Thoracic aorta (tissue), 2 donors: ENCODE measurements at regions not wholly inside any gene's neighbourhood (a gene's known extent, or its start where the extent isn't known, plus 50 kb on each side); places are given as distances from the start of the nearest gene placed in this dataset.

Source experiments
- ATAC-seq: fragments of 150-250 bp; one replicate; pipeline ENCODE4 v1.8.0; 2017; ENCODE audit warnings: low read depth; ENCODE audit not compliant: insufficient number of reproducible peaks, low FRiP score
- DNase-seq: peaks from one replicate; pipeline ENCODE4 v3.0.0-alpha.2; 2020; ENCODE audit warnings: low spot score
- H3K27ac ChIP-seq, 2 donors: fragments of 200-600 bp; sonication (generic); 1 replicate in 1 of 2; 2 replicates in 1 of 2; pipeline ENCODE4 v1.5.1; 2016; ENCODE audit warnings: mild to moderate bottlenecking in 2 of 2, moderate library complexity in 2 of 2
- H3K27me3 ChIP-seq: fragments of 200-600 bp; sonication (generic); replicated peaks from 2 replicates; pipeline ENCODE4 v1.6.0; 2016; ENCODE audit warnings: mild to moderate bottlenecking; ENCODE audit not compliant: insufficient read depth
- H3K36me3 ChIP-seq: fragments of 200-600 bp; sonication (generic); one replicate; pipeline ENCODE4 v1.5.1; 2016
- H3K4me1 ChIP-seq, 2 donors: fragments of 200-600 bp; sonication (generic); 1 replicate in 1 of 2; 2 replicates in 1 of 2; pipeline versions ENCODE4 v1.5.1 to v1.6.0; 2016; ENCODE audit warnings: low read depth in 2 of 2, mild to moderate bottlenecking in 1 of 2; ENCODE audit not compliant: control insufficient read depth in 1 of 2
- H3K4me3 ChIP-seq: fragments of 200-600 bp; sonication (generic); 2 replicates; pipeline ENCODE4 v1.5.1; 2016; ENCODE audit warnings: mild to moderate bottlenecking
- H3K9me3 ChIP-seq: fragments of 200-600 bp; sonication (generic); 2 replicates; pipeline ENCODE4 v1.5.1; 2016
- TF ChIP-seq, protein P1 (sequence below): fragments of 200-600 bp; sonication (generic); IDR thresholded peaks from one replicate; pipeline ENCODE4 v1.5.1; 2019; ENCODE audit warnings: antibody characterized with exemption

DNA sequence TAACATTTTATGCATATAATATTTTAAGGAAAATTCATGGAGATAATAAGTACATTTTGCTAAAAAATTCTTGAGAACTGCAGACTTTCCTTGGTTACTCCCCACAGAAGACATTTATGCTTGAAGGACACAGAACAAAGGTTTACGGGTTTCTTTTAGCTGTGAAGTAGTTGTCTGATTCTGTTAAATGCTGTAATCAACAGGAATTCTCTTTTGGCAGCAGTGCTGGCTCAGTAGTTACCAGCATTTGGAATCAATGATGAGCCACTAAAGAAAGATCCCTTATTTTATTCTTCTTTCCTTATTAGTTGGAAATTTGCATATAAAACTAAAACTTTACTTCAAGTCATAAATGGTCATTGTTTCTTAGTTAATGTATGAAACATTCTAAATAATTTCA is 199.3 kb upstream of the FAT4 start:
- Histone ChIP-seq H3K36me3 (no peaks in the 10 kb centered on the region), H3K4me1 (no peaks in the 10 kb centered on the region), H3K27me3 (no peaks in the 10 kb centered on the region), H3K4me3 (no peak overlapping the region), H3K27ac (no peak overlapping the region), H3K9me3 (no peaks in the 10 kb centered on the region)
- TF ChIP-seq, protein P1, sequence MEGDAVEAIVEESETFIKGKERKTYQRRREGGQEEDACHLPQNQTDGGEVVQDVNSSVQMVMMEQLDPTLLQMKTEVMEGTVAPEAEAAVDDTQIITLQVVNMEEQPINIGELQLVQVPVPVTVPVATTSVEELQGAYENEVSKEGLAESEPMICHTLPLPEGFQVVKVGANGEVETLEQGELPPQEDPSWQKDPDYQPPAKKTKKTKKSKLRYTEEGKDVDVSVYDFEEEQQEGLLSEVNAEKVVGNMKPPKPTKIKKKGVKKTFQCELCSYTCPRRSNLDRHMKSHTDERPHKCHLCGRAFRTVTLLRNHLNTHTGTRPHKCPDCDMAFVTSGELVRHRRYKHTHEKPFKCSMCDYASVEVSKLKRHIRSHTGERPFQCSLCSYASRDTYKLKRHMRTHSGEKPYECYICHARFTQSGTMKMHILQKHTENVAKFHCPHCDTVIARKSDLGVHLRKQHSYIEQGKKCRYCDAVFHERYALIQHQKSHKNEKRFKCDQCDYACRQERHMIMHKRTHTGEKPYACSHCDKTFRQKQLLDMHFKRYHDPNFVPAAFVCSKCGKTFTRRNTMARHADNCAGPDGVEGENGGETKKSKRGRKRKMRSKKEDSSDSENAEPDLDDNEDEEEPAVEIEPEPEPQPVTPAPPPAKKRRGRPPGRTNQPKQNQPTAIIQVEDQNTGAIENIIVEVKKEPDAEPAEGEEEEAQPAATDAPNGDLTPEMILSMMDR: no peak
- DNase-seq (no peak), ATAC-seq (no peak)

DNA sequence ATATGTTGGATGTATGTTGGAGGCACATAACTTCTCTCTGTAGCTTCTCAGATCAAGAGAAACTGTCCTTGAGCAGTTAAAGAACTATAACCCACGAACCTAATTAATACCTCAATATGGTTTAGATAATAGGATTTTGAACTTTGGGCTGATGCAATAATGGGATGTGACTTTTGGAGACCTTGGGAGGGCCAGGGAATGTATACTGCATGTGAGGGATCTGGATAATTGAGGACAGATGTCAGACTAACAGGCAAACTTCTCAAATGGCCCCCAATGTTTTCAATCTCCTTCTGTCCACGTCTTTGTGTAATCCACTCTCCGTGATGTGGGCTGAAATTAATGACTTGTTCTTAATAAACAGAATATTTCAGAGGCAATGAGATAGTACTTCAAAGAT is 202.2 kb upstream of the FAT4 start:
- H3K4me1 ChIP-seq: no peaks in the 10 kb centered on the region
- DNase-seq: no peak

DNA sequence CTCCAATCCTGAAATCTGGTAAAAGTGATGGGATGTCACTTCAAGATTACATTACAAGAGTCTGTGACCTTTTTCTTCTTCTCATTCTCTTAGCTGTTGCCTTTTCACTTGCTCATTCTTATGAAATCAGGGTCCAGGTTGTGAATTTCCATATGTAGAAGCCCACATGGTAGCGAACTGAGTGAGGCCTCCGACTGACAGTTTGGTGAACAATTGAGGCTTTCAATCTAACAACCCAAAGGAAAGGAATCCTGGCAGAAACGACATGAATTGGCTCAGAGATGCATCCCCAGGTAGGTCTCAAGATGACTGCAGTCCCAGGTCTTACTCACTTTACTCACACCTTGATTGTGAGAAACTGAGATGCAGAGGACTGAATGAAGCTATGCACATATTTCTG is 203.4 kb upstream of the FAT4 start:
- H3K9me3 ChIP-seq: no peaks in the 10 kb centered on the region
- DNase-seq (no peak), ATAC-seq (no peak)
- TF ChIP-seq, protein P1: no peak
- no peaks in the 10 kb centered on the region for H3K4me1 ChIP-seq
- no peaks in the 10 kb centered on the region for H3K27me3 ChIP-seq
- H3K36me3 ChIP-seq: no peaks in the 10 kb centered on the region
- no peak overlapping the region for H3K4me3 ChIP-seq
- H3K27ac ChIP-seq: no peak overlapping the region

More for the DNA sequence above, 202.2 kb upstream of the FAT4 start:
- H3K4me3 ChIP-seq: no peak overlapping the region
- H3K9me3 ChIP-seq: no peaks in the 10 kb centered on the region
- H3K27ac ChIP-seq: no peak overlapping the region
- ATAC-seq: no peak
- TF ChIP-seq, protein P1: no peak
- H3K36me3 ChIP-seq: no peaks in the 10 kb centered on the region
- no peaks in the 10 kb centered on the region for H3K27me3 ChIP-seq

DNA sequence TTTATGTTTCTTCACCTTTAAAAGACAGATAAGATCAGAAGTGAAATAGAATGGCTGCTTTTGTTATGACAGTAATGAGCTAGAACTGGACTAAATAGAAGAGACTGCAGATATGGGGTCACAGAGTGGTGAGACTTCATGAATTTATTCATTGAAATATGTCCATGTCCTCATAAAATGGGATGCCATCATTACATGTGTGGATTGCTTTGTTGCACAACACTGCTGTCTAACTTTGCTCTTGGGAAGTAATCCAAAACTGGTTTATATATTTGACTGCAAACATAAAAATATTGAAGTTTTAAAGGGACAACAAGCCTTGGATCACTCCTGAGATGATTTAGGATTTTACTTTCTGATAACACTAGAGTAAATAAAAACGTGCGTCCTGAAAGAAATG is 209.2 kb upstream of the FAT4 start:
- H3K9me3 ChIP-seq: no peaks in the 10 kb centered on the region
- no peak for DNase-seq
- no peak overlapping the region for H3K4me3 ChIP-seq
- no peak overlapping the region for H3K27ac ChIP-seq
- ATAC-seq: no peak
- no peaks in the 10 kb centered on the region for H3K36me3 ChIP-seq
- TF ChIP-seq, protein P1: no peak
- H3K27me3 ChIP-seq: no peaks in the 10 kb centered on the region
- no peaks in the 10 kb centered on the region for H3K4me1 ChIP-seq

DNA sequence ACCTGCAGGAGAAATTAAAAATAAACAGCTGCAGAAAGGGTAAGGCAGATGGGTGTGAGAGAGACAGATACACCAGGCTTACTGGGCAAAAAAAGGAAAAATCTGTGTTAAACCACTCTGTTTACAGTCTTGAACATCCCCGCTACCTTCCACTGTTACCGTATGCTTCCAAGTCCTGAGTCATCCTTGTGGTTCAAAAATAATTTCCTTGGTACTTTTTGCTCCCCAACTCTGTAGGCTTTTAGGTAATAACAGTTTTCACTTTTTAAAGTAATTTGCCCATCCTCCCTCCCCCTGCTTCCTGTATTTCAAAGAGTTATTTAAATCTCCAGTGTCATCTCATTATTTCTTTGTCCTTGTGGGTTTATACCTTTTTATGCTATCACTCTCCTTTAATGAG is 210.1 kb upstream of the FAT4 start:
- ATAC-seq (no peak), DNase-seq (no peak)
- no peak overlapping the region for H3K27ac ChIP-seq
- H3K27me3 ChIP-seq: no peaks in the 10 kb centered on the region
- H3K4me1 ChIP-seq: no peaks in the 10 kb centered on the region
- H3K9me3 ChIP-seq: no peaks in the 10 kb centered on the region
- H3K4me3 ChIP-seq: no peak overlapping the region
- TF ChIP-seq, protein P1: no peak
- H3K36me3 ChIP-seq: no peaks in the 10 kb centered on the region
